GM20431 (cell line): ENCODE measurements at regions not wholly inside any gene's neighbourhood (a gene's known extent, or its start where the extent isn't known, plus 50 kb on each side); places are given as distances from the start of the nearest gene placed in this dataset.
"Not testable (repeated sequence)": the region's sequence is repeated elsewhere in the genome, so short reads cannot be mapped to it uniquely, and the experiment has no call there.

Source experiments
- in situ Hi-C: fragments of 300-500 bp; cut with MseI, MboI; formaldehyde crosslinking; loops from one replicate; pipeline ENCODE4 v1.15.0; 2020; ENCODE audit warnings: low sequenced_read_pairs; ENCODE audit not compliant: unreplicated experiment

GRCh38 chr3:4063916-4064574 lies 239.1 kb upstream of the SETMAR start:
- in situ Hi-C loops = no loop called here

GRCh38 chr3:4065085-4065484 lies 238.1 kb upstream of the SETMAR start:
- in situ Hi-C loops = no loop called here

- in situ Hi-C loops = no loop called here
Measured at GRCh38 chr3:4065554-4065953, 237.6 kb upstream of the SETMAR start.

- in situ Hi-C loops = no loop called here
Measured at GRCh38 chr3:4067893-4068292, 235.3 kb upstream of the SETMAR start.

GRCh38 chr3:4069796-4070195 lies 233.4 kb upstream of the SETMAR start:
- in situ Hi-C loops = no loop called here

GRCh38 chr3:4071481-4072184 lies 231.5 kb upstream of the SETMAR start:
- in situ Hi-C loops = no loop called here

- in situ Hi-C loops = not testable (repeated sequence)
Measured at GRCh38 chr3:4077278-4077677, 225.9 kb upstream of the SETMAR start.

- in situ Hi-C loops = no loop called here
Measured at GRCh38 chr3:4077950-4078349, 225.2 kb upstream of the SETMAR start.

- in situ Hi-C loops = no loop called here
Measured at GRCh38 chr3:4078903-4079302, 224.3 kb upstream of the SETMAR start.

- in situ Hi-C loops = no loop called here
Measured at GRCh38 chr3:4079339-4080195, 223.6 kb upstream of the SETMAR start.

GRCh38 chr3:4083225-4084015 lies 219.7 kb upstream of the SETMAR start:
- in situ Hi-C loops = no loop called here

GRCh38 chr3:4084271-4084670 lies 218.9 kb upstream of the SETMAR start:
- in situ Hi-C loops = no loop called here

GRCh38 chr3:4086662-4087061 lies 216.5 kb upstream of the SETMAR start:
- in situ Hi-C loops = not testable (repeated sequence)

- in situ Hi-C loops = no loop called here
Measured at GRCh38 chr3:4091786-4092185, 211.4 kb upstream of the SETMAR start.

GRCh38 chr3:4097801-4098200 lies 205.4 kb upstream of the SETMAR start:
- in situ Hi-C loops = no loop called here

- in situ Hi-C loops = no loop called here
Measured at GRCh38 chr3:4099607-4100006, 203.6 kb upstream of the SETMAR start.

GRCh38 chr3:4107430-4107829 lies 195.7 kb upstream of the SETMAR start:
- in situ Hi-C loops = no loop called here

GRCh38 chr3:4113811-4114522 lies 189.2 kb upstream of the SETMAR start:
- in situ Hi-C loops = no loop called here

- in situ Hi-C loops = no loop called here
Measured at GRCh38 chr3:4119119-4119518, 184.1 kb upstream of the SETMAR start.

GRCh38 chr3:4125576-4125975 lies 177.6 kb upstream of the SETMAR start:
- in situ Hi-C loops = no loop called here
